ENCODE measurements at regions not wholly inside any gene's neighbourhood (a gene's known extent, or its start where the extent isn't known, plus 50 kb on each side); places are given as distances from the start of the nearest gene placed in this dataset.

- FAIRE-seq, result no peak
These were observed 253.1 kb upstream of the SYT1 start for GRCh38 chr12:78611504-78611903.

- FAIRE-seq, result no peak
These were observed 252.4 kb upstream of the SYT1 start for GRCh38 chr12:78612190-78612589.

- no peak for FAIRE-seq
These were observed 246.9 kb upstream of the SYT1 start for GRCh38 chr12:78617683-78618082.

- no peak for FAIRE-seq
These were observed 241.9 kb upstream of the SYT1 start for GRCh38 chr12:78622529-78623195.

GRCh38 chr12:78628491-78629100 lies 236.0 kb upstream of the SYT1 start:
- no peak for FAIRE-seq

GRCh38 chr12:78636231-78636855 lies 228.2 kb upstream of the SYT1 start:
- FAIRE-seq, result no peak

GRCh38 chr12:78641837-78642423 lies 222.6 kb upstream of the SYT1 start:
- no peak for FAIRE-seq

GRCh38 chr12:78645956-78646355 lies 218.6 kb upstream of the SYT1 start:
- FAIRE-seq, result no peak

GRCh38 chr12:78651755-78652154 lies 212.8 kb upstream of the SYT1 start:
- no peak for FAIRE-seq

- no peak for FAIRE-seq
These were observed 198.0 kb upstream of the SYT1 start for GRCh38 chr12:78666584-78666983.

- FAIRE-seq, result no peak
These were observed 193.3 kb upstream of the SYT1 start for GRCh38 chr12:78671295-78671694.

- FAIRE-seq, result no peak
These were observed 192.5 kb upstream of the SYT1 start for GRCh38 chr12:78672033-78672432.

GRCh38 chr12:78674311-78675090 lies 190.1 kb upstream of the SYT1 start:
- FAIRE-seq, result no peak

GRCh38 chr12:78680596-78680995 lies 184.0 kb upstream of the SYT1 start:
- no peak for FAIRE-seq

GRCh38 chr12:78683031-78683430 lies 181.5 kb upstream of the SYT1 start:
- no peak for FAIRE-seq

- FAIRE-seq, result no peak
These were observed 180.9 kb upstream of the SYT1 start for GRCh38 chr12:78683626-78684025.

GRCh38 chr12:78684419-78684818 lies 180.2 kb upstream of the SYT1 start:
- no peak for FAIRE-seq

GRCh38 chr12:78695749-78696148 lies 168.8 kb upstream of the SYT1 start:
- FAIRE-seq, result no peak

- no peak for FAIRE-seq
These were observed 168.3 kb upstream of the SYT1 start for GRCh38 chr12:78696267-78696666.

GRCh38 chr12:78697817-78698415 lies 166.7 kb upstream of the SYT1 start:
- peak; percentile 47 for FAIRE-seq

- FAIRE-seq, result no peak
These were observed 165.8 kb upstream of the SYT1 start for GRCh38 chr12:78698747-78699146.

GRCh38 chr12:78700565-78700964 lies 164.0 kb upstream of the SYT1 start:
- no peak for FAIRE-seq
